Epidermal melanocyte (primary cell): ENCODE measurements at regions not wholly inside any gene's neighbourhood (a gene's known extent, or its start where the extent isn't known, plus 50 kb on each side); places are given as distances from the start of the nearest gene placed in this dataset.
"Not testable (repeated sequence)": the region's sequence is repeated elsewhere in the genome, so short reads cannot be mapped to it uniquely, and the experiment has no call there.

Source experiments
- DNase-seq: peaks from one replicate; pipeline ENCODE4 v3.0.0; 2011; ENCODE audit warnings: low spot score; ENCODE audit not compliant: insufficient read length

DNA sequence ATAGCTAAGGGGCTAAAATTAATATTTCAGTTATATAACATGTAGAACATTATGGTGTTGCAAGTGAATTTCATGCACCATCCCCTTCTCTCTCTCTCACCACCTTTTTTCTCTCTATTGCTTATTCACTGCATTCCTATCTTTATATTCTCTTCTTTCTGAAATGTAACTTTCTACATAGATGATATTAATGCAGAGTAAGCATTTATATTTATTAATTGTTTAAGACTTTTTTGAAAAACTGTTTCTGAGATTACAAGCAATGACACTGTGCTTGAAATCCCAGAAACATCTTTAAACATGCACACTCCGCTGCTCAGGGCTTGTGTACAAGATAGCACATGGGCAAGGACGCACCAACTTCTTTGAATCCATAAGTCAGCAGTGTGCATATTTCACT is 567.7 kb upstream of the SGCD start:
- DNase-seq, result no peak

- DNase-seq, result no peak
These were observed 567.0 kb upstream of the SGCD start for GRCh38 chr5:155759984-155760383.

- DNase-seq, result no peak
These were observed 565.5 kb upstream of the SGCD start for GRCh38 chr5:155761502-155761901.

- no peak for DNase-seq
These were observed 561.2 kb upstream of the SGCD start for GRCh38 chr5:155765715-155766114.

DNA sequence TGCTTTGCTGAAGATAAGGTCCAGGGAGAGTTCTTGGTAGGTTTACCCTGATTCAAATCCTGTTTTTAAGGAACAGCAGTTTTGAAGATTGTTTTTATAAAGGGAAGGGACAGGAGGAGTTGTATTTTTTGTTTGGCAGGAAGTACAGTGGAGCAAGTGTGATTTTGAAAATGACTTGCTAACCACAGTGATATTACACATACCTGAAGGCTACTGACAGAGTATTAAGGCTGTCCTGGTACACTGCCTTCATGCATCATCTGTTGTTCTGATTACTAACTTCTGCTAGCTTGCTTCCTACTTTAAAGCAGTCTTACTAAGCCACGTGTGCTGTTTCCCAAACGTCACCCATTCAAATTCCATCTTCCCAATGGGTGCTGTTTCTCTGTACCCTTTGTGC is 559.5 kb upstream of the SGCD start:
- DNase-seq, result no peak

DNA sequence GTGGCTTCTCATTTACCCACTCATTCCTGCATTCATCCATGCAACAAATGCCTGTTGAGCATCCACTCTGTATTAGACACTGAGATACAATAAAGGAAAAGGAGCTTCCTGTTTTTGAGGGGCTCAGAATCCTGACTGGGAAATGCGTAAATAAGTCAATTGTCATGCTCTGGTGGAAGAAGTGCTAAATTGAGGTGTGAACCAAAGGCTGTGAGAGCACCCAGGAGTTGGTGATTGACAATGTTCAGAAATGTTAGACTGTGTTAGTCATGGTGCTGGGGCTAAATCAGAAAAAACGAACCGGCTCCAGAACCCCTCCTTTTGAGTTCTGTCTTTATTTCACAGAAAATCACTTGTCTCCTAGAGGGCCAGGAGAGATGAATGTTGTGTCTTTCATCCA is 558.6 kb upstream of the SGCD start:
- DNase-seq, result no peak

DNA sequence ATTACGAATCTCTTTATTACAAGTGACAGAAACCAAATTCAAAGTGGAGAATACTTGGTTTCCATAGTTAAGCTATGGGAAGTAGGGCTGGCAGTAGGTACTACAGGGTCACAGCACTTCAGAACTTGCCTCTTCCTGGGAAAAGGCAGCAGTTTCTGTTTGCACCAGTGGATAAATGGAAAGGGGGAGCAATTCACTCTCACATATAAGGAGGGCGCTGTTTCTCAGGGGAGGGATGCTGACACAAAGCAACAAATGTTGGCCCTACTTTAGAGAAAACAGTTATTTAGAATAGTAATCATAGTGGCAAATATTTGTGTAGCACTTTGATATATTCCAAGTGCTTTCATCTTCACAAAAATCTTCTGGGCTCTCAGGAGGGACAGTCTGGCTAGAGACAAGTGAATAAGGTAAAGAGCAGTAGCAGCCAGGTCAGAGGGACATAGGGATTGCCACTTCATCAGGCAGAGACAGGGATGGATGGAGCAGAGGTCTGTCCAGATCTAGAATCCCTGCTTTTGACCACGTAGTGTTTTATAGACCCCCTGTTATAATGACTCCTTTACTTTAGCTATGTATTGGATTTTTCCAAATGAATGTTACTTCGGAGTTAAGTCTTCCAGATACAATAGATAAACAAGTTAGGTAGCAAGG is 554.8 kb upstream of the SGCD start:
- no peak for DNase-seq

DNA sequence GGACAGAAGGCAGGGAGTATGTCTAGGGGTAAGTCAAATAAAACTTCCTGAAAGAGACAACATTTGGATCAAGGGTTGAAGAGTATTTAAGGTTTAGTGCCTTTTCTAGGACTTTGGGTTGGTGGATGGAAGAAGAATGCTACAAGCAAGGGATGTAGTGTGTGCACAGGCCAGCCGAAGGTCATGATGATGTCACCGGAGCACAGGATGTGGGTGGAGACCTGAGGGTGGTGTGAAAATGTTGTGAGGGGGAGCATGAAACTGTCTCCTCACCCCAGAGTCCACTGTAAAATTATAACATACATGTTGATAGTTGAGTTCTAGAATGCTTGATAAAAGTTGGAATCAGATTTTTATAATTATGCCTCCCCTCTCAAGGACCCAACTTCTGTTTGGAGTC is 553.3 kb upstream of the SGCD start:
- DNase-seq, result no peak

DNA sequence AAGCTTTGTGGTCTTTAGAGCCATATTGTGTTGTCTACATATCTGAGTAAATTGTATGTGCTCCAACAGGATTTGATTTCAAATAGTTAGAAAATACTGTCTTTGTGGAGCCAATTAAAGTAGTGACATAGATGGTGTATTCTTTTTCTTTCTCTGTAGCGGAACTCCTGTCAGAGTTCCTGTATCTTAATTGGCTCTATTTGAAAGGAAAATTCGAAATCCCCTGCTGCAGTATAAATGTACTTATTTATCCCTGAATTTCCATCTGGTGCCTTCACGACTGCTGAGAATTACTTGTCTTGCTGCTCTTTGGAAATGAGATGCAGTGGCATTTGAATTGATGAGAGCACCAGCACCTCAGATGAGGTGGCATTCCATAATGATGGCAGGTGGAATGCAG is 546.7 kb upstream of the SGCD start:
- DNase-seq, result no peak

DNA sequence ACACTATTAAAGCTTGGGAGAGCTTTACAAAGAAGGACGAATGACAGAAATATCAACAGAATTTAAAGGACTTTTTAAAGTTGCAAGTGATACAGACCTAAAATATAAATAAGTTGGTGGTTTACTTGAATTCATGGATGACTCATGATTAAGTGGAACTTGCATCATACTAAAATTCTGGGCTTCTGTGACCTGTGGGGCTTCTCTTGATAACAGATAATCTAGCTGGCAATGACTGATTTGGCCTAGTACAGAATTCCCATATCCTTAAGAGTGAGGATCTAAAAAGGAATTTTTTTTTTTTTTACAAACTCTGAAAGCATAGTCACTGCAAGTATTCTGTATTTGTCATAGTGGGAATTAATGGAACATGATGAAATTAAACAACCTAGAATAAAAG is 543.7 kb upstream of the SGCD start:
- DNase-seq, result no peak

DNA sequence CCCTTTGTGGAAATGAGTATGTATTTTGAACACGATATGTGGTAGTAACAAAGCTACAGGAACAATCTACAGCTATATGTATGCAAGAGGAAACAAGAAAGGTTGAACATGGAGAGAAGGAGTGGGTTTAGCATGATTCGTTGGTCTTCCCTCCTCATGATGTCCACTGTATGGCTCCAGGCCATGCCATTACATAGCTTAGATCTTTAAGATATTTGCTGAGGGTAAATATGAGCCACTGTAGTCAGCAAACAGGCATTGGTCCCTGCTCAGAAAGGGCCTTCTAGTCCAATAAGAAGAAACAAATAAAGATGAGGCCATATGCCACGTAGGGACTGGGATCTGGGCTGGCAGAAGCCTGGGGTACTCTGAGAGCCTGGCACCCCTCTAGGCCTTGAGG is 543.2 kb upstream of the SGCD start:
- DNase-seq, result no peak

- DNase-seq, result no peak
These were observed 540.9 kb upstream of the SGCD start for GRCh38 chr5:155786108-155786507.

- DNase-seq, result no peak
These were observed 534.1 kb upstream of the SGCD start for GRCh38 chr5:155792873-155793272.

DNA sequence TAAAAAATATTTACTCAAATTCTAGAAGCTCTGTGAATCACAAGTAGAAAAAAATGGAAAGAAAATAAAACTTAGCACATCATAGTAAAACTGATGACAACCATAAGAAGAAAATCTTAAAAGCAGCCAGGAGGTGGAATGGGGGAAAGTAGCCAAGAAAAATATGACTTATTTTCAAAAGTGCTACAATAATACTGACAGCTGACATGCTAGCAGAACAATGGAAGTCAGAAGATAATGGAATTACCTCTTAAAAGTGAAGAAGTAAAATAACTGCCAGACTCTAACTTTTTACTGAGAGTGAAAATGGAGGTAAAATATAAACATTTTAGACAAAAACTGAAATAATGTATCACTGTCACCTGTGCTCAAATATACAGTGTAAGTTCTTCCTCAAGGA is 532.2 kb upstream of the SGCD start:
- no peak for DNase-seq

DNA sequence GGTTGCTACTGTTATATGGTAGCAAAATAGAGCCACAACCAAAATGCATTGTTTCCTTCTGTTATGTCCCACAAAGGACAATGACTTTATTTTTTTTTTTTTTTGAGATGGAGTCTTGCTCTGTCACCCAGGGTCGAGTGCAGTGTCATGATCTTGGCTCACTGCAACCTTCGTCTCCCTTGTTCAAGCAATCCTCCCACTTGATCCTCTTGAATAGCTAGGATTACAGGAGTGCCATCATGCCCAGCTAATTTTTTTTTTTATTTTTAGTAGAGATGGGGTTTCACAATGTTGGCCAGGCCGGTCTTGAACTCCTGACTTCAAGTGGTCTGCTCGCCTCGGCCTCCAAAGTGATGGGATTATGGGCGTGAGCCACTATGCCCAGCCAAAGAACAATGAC is 527.7 kb upstream of the SGCD start:
- DNase-seq, result no peak

GRCh38 chr5:155807884-155808576 is 518.9 kb upstream of the SGCD start:
- DNase-seq, result no peak

DNA sequence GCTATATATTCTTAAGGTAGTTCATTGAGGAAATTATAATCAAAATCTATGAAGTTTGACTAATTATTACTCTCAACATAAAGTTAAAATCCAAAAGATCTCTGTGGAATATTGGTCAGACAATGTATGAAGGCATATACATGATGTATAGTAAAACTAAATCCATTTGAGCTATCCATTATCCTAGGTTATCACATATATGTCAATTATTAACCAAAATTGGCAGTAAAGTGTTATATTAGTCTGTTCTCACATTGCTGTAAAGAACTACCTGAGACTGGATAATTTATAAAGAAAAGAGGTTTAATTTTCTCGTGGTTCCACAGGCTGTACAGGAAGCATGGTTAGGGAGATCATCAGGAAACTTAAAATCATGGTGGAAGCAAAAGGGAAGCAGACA is 511.7 kb upstream of the SGCD start:
- no peak for DNase-seq

- no peak for DNase-seq
These were observed 504.8 kb upstream of the SGCD start for GRCh38 chr5:155822177-155822576.

DNA sequence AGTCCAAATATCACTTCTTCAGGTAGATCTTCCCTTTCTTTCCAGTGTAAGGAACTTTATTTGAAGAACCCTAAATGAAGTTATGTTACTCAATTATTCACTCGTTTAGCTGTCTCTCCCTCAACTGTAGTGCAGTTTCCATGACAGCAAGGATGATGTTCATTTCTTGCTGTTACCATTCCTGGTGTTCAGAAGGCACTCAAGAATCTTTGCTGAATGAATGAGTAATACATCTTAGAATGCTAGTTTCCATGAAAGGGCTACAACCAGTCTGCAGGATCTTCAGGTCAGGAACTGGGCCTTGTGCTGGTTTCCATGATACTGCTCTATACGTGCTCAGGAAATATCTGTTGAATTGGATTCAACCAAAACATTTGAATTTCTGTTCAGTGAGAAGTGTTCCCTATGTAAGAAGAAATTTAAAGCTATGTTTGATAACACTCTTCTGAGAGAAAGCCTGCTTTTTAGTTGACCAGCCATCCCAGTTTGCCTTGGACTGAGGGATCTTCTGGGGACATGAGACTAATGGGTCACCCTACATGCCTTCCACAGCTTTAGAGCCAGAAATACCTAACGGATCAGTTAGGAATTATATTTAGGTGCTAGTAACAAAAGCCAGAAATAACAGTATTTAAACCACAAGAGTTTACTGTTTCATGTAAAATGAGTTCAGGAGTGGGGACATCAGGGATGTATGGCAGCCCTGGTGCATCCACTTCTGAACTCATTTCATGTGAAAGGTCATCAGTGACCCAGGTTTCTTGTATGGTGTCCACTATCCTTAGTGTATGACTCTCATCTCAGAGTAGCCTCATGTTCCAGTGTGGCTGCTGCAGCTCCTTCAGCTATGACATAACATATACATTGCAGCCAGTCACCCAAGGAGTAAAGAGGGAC is 500.1 kb upstream of the SGCD start:
- no peak for DNase-seq

GRCh38 chr5:155827508-155827815 is 499.5 kb upstream of the SGCD start:
- not testable (repeated sequence) for DNase-seq

GRCh38 chr5:155827949-155828348 is 499.0 kb upstream of the SGCD start:
- DNase-seq, result no peak

DNA sequence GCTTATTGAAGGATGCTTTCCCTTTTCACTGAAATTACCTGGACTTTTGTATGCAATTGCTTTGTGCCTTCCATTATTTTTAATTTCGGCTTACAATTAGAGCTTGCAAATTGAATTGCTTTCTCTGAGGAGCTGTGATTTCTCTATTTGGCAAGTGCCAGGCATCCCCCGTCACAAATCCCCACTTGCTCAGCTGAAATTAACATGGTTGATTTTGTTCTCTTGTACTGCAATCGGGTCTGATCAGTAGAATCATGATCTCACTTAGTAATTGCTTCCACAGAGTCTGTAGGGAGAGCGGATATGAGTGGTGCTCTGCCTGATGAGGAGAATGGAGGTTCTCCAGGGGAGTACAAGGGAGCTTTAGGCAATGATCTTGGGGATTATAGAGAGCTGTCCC is 495.5 kb upstream of the SGCD start:
- DNase-seq, result no peak

DNA sequence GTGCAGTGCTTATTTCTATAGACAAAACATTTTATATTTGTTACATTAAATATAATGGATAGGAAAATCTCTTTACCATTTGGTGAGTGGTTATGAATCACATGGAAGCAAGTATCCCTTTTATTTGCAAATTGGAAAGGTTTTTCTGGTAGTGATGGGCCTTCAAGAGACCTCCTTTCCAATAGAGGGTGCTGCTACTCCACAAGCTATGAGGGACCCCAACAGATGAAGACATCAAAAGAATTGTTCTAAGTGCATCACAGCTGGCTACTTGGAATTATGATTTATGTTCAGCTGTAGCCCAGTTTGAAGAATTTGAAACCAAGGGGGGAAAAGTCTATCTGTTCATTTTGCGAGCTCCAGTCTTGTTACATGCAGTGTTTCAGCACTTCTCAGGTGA is 493.7 kb upstream of the SGCD start:
- DNase-seq, result no peak
